Cardiac fibroblast (primary cell): ENCODE measurements at regions not wholly inside any gene's neighbourhood (a gene's known extent, or its start where the extent isn't known, plus 50 kb on each side); places are given as distances from the start of the nearest gene placed in this dataset.
A peak's percentile ranks its signal among the peaks of the same experiment; 100 is the strongest.

Experiments used
- DNase-seq, 2 donors: peaks; one replicate each; pipeline versions ENCODE4 v3.0.0 to v3.0.0-alpha.2; 2010; ENCODE audit warnings: low read depth in 2 of 2
- H3K4me3 ChIP-seq, 2 donors: replicated peaks in 1 of 2; 1 replicate in 1 of 2; 2 replicates in 1 of 2; pipeline ENCODE4 v1.5.1; 2011; ENCODE audit warnings: low read depth in 2 of 2, low read length in 2 of 2, mild to moderate bottlenecking in 2 of 2, moderate library complexity in 1 of 2
- CTCF ChIP-seq: IDR thresholded peaks from one replicate; pipeline ENCODE4 v1.5.1; 2011; ENCODE audit warnings: low read depth, mild to moderate bottlenecking, low read length, inconsistent platforms

- DNase-seq: peak; percentile 96 to 99
- H3K4me3 ChIP-seq: no peak overlapping the region
- TF ChIP-seq CTCF: no peak
Measured at GRCh38 chr1:8077120-8077573, 51.0 kb upstream of the ERRFI1 start.

- DNase-seq: no peak
- no peak for TF ChIP-seq CTCF
- H3K4me3 ChIP-seq: no peak overlapping the region
Measured at GRCh38 chr1:8076176-8076575, 50.1 kb upstream of the ERRFI1 start.
